OCI-LY7 (cell line): ENCODE measurements at regions not wholly inside any gene's neighbourhood (a gene's known extent, or its start where the extent isn't known, plus 50 kb on each side); places are given as distances from the start of the nearest gene placed in this dataset.

Source experiments
- CTCF ChIP-seq: fragments of 200-600 bp; sonication (generic); conservative IDR thresholded peaks from 2 replicates; pipeline ENCODE4 v1.5.1; 2014; ENCODE audit warnings: mild to moderate bottlenecking, antibody characterized with exemption, low read length, moderate library complexity, mixed read lengths
- EZH2phosphoT487 ChIP-seq: fragments of 200-600 bp; sonication (generic); IDR thresholded peaks from 2 replicates; pipeline ENCODE4 v1.6.1; 2018; ENCODE audit warnings: low read depth, borderline replicate concordance, mild to moderate bottlenecking, mixed run types, antibody characterized with exemption, low read length, moderate library complexity, mixed read lengths

- TF ChIP-seq CTCF (no peak), EZH2phosphoT487 (no peak)
Observed at GRCh38 chr18:30527917-30528316, 514.6 kb downstream of the DSC3 start.
